ENCODE measurements at regions not wholly inside any gene's neighbourhood (a gene's known extent, or its start where the extent isn't known, plus 50 kb on each side); places are given as distances from the start of the nearest gene placed in this dataset.
A peak's percentile ranks its signal among the peaks of the same experiment; 100 is the strongest.
"Not testable (repeated sequence)": the region's sequence is repeated elsewhere in the genome, so short reads cannot be mapped to it uniquely, and the experiment has no call there.

DNA sequence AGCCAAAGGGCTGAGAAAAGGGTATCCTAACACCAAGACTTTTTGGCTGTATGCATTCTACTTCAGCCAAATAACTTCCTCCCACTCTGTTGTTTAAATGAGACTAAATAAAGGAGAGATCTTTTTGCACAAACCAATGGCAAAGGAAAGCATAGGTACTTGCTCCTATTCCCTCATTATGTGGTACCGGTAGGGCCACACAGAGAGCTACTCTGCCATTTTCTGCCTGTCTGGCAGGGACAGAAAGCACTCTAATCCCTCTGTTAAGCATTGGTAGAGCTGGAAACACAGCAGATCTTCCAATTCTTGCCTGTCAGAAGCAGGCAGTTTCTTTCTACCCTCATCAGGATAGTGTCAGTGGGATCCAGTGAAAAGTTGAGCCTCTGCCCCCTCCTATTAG lies 918.3 kb upstream of the TMEFF2 start:
- DNase-seq: no peak
- intact Hi-C loops (cut with DNase I): no loop called here

- DNase-seq: no peak
- intact Hi-C loops (cut with DNase I): no loop called here
Observed at GRCh38 chr2:193103064-193103463, 908.3 kb upstream of the TMEFF2 start.

DNA sequence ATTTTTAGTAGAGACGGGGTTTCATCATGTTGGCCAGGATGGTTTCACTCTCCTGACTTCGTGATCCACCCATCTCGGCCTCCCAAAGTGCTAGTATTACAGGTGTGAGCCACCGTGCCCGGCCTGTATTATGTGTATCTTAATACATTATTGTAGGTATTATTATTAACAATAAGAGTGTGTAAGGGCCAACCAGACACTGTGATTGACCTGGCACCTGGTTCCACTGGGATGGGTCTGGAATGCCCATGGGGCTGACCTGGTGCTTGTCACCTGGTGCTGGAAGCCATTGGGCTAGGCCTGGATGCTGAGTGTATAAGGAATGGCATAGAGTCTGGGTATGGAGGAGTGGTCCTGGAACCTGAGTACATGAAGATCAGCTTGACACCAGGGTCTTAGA lies 906.9 kb upstream of the TMEFF2 start:
- DNase-seq: peak in 1 of 10 donors; percentile 63
- intact Hi-C loops (cut with DNase I): no loop called here

GRCh38 chr2:193088026-193088425 lies 893.3 kb upstream of the TMEFF2 start:
- DNase-seq: no peak
- intact Hi-C loops (cut with DNase I): no loop called here

GRCh38 chr2:193076995-193077394 lies 882.3 kb upstream of the TMEFF2 start:
- intact Hi-C loops (cut with DNase I): no loop called here
- DNase-seq: no peak

- intact Hi-C loops (cut with DNase I): no loop called here
- DNase-seq: no peak
Observed at GRCh38 chr2:193074933-193075332, 880.2 kb upstream of the TMEFF2 start.

GRCh38 chr2:193072647-193073046 lies 877.9 kb upstream of the TMEFF2 start:
- DNase-seq: peak in 3 of 10 donors; percentile 54 to 57 (median 55)
- intact Hi-C loops (cut with DNase I): no loop called here

DNA sequence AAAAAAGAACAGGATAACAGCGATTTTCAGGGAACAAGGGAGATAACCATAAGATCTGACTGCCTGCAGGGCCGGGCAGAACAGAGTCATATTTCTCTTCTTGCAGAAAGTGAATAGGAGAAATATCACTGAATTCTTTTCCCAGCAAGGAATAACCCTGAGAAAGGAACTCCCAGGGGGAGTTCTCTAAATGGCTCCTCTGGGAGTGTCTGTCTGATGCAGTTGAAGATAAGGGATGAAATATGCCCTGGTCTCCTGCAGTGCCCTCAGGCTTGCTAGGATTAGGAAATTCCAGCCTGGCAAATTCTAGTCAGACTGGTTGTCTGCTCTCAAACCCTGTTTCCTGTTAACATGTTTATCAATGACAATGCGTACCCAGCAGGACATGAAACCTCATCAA lies 830.8 kb upstream of the TMEFF2 start:
- intact Hi-C loops (cut with DNase I); DNase-seq: not testable (repeated sequence)

- no peak for DNase-seq
- intact Hi-C loops (cut with DNase I): no loop called here
Observed at GRCh38 chr2:193024791-193025190, 830.1 kb upstream of the TMEFF2 start.

GRCh38 chr2:193011870-193012269 lies 817.1 kb upstream of the TMEFF2 start:
- DNase-seq: peak in 1 of 10 donors; percentile 25
- intact Hi-C loops (cut with DNase I): no loop called here

DNA sequence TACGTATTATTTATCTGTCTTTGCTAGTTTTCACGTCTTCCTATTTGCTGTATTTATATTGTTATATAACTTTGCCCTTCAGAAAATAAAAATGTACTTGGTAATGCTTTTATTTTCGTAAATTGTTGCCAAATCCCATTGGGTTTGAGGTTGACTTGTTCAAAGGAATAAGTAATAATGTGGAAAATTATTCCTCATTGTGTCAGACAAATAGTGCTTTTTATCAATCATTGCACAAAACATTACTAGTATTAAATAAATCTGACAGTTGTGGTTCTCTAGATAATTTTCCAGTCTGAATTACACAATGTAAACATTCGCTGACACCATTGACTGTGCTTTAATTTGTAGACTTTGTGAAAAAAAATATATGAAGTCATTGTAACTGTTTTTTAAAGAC lies 798.3 kb upstream of the TMEFF2 start:
- DNase-seq: no peak
- intact Hi-C loops (cut with DNase I): no loop called here

DNA sequence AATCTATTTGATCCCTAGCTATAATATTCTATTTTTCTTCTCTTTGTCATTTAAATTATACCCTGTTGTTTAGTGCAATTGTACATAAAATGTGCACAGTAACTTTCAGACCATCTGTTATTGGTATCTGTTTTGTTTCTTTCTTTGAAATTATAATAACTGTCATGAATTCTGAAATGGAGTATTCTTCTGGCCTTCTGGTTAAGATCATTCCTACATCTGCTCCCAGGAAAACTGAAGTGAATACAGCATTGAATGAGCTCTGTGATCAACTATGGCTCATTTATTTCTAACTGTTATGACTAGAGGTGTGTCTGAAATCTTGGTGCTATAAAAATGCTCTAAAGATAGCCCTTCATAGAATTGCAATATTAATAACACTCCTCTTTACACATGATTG lies 788.4 kb upstream of the TMEFF2 start:
- DNase-seq: no peak
- intact Hi-C loops (cut with DNase I): no loop called here

- no peak for DNase-seq
- intact Hi-C loops (cut with DNase I): no loop called here
Observed at GRCh38 chr2:192978395-192978794, 783.7 kb upstream of the TMEFF2 start.

DNA sequence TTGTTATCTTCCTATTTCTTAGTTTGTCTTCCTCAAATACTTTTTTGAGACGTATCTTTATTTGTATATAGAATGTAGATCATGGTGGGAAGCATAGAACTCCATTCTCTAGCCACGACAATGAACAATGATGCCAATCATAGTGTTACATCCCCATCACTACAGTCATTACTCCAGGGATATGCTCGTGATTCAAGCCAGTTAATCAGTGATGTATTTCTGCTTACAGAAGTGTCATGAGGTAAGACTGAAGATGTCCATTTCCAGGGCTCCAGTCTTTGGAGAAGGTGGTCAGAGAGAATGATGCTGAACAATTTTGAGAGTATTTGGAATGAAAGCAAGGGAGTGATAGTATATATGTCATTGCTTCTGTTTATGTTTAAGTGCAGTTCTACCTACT lies 777.2 kb upstream of the TMEFF2 start:
- intact Hi-C loops (cut with DNase I): no loop called here
- no peak for DNase-seq

DNA sequence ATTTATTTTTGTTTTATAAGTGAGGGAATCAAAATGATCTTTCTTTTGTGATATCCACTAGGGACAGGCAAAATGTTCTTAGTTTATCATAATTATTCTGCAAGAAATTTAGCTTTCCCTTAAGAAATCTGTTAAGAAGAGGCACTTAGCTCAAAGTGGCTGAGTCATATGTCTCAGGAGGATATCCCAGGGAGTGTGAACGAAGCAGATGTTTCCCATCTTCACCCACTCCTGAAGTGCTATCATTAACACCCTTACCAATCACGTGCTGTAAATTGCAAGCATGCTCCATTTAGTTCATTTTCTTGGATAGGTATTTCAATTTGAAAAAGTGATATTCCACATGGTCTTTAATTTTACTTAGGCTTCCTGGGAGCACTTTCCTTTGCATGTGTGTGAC lies 774.3 kb upstream of the TMEFF2 start:
- intact Hi-C loops (cut with DNase I): no loop called here
- DNase-seq: no peak

DNA sequence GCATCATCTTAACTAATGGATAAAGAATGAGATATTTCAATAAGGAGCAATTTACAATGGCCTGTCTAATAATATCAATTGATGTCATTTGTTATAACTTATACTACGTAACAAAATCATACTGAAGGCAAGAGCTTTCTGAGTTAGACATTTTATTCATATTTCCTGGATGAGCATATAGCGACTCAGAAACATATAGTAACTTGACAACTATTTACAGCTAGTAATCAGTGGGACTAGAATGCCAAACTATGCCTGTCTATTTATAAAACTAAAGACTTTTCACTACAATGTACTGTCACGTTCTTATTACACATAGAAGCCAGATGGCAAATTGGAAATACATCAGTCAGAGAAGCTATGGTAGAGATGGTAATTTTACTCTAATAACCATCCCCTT lies 766.2 kb upstream of the TMEFF2 start:
- no peak for DNase-seq
- intact Hi-C loops (cut with DNase I): no loop called here

GRCh38 chr2:192958615-192959014 lies 763.9 kb upstream of the TMEFF2 start:
- intact Hi-C loops (cut with DNase I); DNase-seq: not testable (repeated sequence)

DNA sequence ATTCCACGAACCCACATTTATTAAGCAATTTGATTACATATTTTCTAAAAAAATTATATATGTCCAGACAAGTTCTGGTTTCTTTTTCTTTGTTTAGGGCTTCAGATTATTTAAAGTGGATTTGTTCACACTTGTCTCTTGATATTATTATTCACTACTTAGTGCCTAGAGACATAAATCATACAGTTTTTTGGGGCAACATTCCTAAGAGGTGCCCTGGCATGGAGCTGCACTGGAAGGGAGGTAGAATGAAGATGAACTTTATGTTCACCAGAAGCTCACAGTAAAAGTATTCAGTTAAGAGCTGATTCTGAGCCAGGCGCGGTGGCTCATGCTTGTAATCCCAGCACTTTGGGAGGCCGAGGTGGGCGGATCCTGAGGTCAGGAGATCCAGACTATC lies 762.7 kb upstream of the TMEFF2 start:
- intact Hi-C loops (cut with DNase I): no loop called here
- DNase-seq: no peak

DNA sequence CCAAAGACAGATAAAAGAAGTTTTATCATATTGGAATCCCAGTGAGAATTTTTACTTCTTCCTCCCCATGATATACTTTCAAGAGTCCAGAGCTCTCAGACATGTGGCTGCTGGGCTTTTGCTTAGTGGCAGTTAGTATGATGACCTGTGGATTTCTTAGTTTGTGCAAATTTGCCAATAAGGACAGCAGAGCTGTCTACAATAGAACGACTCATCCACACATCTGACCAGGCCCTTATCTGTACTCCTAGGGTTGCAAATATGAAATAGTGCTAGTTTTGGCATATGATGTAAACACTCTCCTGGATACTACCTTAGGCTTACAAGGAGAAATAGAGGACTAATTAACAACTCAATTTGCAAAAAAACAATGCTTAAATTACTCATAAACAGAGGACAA lies 758.4 kb upstream of the TMEFF2 start:
- DNase-seq: no peak
- intact Hi-C loops (cut with DNase I): no loop called here

DNA sequence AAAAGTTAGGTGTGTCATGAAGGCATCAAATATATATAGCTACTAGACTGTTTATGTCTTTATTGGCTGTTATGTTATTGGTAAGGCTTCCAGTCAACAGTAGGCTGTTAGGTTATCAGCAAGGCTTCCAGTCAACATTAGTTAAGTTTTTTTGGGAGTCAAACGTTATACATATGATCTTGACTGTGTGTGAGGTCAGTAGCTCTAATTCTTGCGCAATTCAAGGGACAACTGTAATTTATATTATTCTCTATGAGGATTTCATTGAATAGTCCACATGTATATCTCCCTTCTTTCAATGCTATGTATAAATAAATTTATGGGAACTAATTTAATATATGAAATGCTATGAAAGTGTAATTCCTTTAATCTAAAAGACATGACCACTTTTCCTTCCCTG lies 757.5 kb upstream of the TMEFF2 start:
- DNase-seq: no peak
- intact Hi-C loops (cut with DNase I): no loop called here

DNA sequence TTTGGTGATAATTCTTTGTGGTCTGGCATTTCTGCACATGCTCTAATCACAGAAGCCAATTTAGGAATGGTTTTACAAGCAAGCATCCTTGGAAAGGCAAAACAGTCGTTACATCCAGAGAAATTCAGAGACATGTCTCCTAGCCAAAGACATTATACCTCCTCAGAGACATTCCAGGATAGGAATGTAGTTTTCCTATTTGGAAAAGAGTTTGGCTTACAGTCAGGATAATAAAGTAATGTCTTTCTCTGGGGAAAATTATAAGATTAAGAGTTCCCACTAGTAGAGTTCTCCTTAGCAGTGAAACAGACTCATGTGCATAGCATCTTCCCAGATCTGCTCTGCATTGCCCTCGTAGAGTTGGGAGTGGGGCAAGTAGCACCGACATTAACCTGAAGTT lies 753.6 kb upstream of the TMEFF2 start:
- intact Hi-C loops (cut with DNase I): no loop called here
- DNase-seq: no peak

GRCh38 chr2:192947352-192947751 lies 752.6 kb upstream of the TMEFF2 start:
- no peak for DNase-seq
- intact Hi-C loops (cut with DNase I): no loop called here

- no peak for DNase-seq
- intact Hi-C loops (cut with DNase I): no loop called here
Observed at GRCh38 chr2:192940767-192941166, 746.0 kb upstream of the TMEFF2 start.

DNA sequence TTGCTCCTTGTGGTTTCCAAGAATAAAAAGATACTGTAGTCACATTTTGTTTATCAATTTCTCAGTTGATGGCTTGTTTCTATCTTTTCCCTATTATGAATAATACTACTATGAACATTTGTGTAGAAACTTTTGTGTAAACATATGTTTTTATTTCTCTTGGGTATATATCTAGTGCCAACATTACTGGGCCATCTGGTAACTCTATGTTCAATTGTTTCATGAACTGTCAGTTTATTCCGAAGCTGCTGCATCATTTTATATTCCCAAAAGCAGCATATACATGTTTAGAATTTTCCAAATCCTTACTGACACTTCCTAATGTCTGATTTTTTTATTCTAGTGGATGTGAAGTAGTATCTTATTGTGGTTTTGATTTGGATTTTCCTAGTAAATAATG lies 737.6 kb upstream of the TMEFF2 start:
- intact Hi-C loops (cut with DNase I): no loop called here
- DNase-seq: no peak
